ENCODE measurements at regions not wholly inside any gene's neighbourhood (a gene's known extent, or its start where the extent isn't known, plus 50 kb on each side); places are given as distances from the start of the nearest gene placed in this dataset.

GRCh38 chr5:125409234-125409860 lies 662.9 kb upstream of the ZNF608 start:
- no peak overlapping the region for H3K4me3 Mint-ChIP-seq
- CTCF ChIA-PET = interaction anchor here (1.0 kb wide), 1 partner anchor 661 kb away, joined by 3 read pairs; no protein-coding TSS in a partner anchor
- POLR2A ChIA-PET = interaction anchor here (0.6 to 1.3 kb wide), 2 partner anchors 660 to 1856 kb away, joined by 3 to 4 read pairs; no protein-coding TSS in a partner anchor
- ATAC-seq (ENCODE audit: low read depth) (no peak), DNase-seq (no peak)
- H3K36me3 Mint-ChIP-seq (ENCODE audit: low read depth) = no peaks in the 10 kb centered on the region
- no peaks in the 10 kb centered on the region for H3K27me3 Mint-ChIP-seq
- H3K27ac Mint-ChIP-seq = no peak overlapping the region
- TF ChIP-seq, protein P1, sequence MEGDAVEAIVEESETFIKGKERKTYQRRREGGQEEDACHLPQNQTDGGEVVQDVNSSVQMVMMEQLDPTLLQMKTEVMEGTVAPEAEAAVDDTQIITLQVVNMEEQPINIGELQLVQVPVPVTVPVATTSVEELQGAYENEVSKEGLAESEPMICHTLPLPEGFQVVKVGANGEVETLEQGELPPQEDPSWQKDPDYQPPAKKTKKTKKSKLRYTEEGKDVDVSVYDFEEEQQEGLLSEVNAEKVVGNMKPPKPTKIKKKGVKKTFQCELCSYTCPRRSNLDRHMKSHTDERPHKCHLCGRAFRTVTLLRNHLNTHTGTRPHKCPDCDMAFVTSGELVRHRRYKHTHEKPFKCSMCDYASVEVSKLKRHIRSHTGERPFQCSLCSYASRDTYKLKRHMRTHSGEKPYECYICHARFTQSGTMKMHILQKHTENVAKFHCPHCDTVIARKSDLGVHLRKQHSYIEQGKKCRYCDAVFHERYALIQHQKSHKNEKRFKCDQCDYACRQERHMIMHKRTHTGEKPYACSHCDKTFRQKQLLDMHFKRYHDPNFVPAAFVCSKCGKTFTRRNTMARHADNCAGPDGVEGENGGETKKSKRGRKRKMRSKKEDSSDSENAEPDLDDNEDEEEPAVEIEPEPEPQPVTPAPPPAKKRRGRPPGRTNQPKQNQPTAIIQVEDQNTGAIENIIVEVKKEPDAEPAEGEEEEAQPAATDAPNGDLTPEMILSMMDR (IDR thresholded peaks at IDR 0.05) = no peak
- intact Hi-C loops (cut with micrococcal nuclease) = loop anchor here (10.0 kb wide), 1 partner anchor 405 kb away; no protein-coding TSS in a partner anchor
- peaks cover 38% of the 10 kb centered on the region for H3K4me1 Mint-ChIP-seq
- peaks cover 2% of the 10 kb centered on the region for H3K9me3 Mint-ChIP-seq

DNA sequence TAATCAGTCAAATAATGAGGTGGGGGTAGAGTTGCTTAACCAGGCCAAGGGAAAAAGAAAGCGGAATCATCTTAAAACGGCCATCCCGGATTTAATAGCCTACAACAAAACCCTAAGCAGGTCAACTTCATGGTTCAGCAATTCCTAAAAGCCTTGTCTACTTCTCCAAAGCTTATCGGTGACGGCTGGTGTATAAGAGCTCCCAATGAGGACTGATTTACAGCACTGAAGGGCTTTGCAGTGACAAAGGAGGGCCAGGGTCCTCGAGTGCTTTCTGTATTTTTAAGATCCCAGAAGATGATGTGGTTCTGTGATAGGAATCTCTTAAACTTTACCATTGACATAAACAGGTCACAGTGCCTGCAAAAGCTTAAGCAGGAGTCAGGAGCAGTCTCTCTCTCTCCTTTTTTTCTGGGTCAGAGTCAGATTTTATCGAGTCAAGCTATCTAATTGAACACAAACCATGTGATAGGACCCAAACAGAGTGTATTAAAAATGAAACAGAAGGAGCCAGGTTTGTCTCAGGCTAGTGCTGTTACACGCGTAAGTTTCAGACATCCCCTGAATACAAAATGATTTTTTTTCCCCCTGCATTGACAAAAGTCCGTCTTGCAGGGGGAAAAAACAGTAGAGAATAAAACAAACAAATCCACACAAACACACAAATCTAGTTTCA lies 663.6 kb upstream of the ZNF608 start:
- Mint-ChIP-seq H3K4me1 (peaks cover 38% of the 10 kb centered on the region), H3K36me3 (ENCODE audit: low read depth) (no peaks in the 10 kb centered on the region), H3K27me3 (no peaks in the 10 kb centered on the region), H3K9me3 (peaks cover 2% of the 10 kb centered on the region), H3K27ac (no peak overlapping the region), H3K4me3 (no peak overlapping the region)
- TF ChIP-seq, protein P1 (IDR thresholded peaks at IDR 0.05) = no peak
- intact Hi-C loops (cut with micrococcal nuclease) = loop anchor here (5.0 to 10.0 kb wide), 3 partner anchors 405 to 885 kb away; no protein-coding TSS in a partner anchor
- DNase-seq (no peak), ATAC-seq (ENCODE audit: low read depth) (no peak)
- ChIA-PET POLR2A (interaction anchor here (0.6 kb wide), 1 partner anchor 405 kb away, joined by 12 read pairs; no protein-coding TSS in a partner anchor), CTCF (interaction anchor here (1.2 kb wide), 1 partner anchor 11 kb away, joined by 3 read pairs; no protein-coding TSS in a partner anchor)

GRCh38 chr5:125410537-125411070 lies 664.2 kb upstream of the ZNF608 start:
- H3K27me3 Mint-ChIP-seq = no peaks in the 10 kb centered on the region
- ATAC-seq (ENCODE audit: low read depth) (no peak), DNase-seq (no peak)
- H3K4me1 Mint-ChIP-seq = peaks cover 38% of the 10 kb centered on the region
- POLR2A ChIA-PET = interaction anchor here (0.6 to 0.7 kb wide), 2 partner anchors 405 to 703 kb away, joined by 5 to 12 read pairs; no protein-coding TSS in a partner anchor
- H3K9me3 Mint-ChIP-seq = peaks cover 2% of the 10 kb centered on the region
- TF ChIP-seq, protein P1 (IDR thresholded peaks at IDR 0.05) = no peak
- CTCF ChIA-PET = interaction anchor here (1.2 kb wide), 1 partner anchor 12 kb away, joined by 3 read pairs; no protein-coding TSS in a partner anchor
- H3K36me3 Mint-ChIP-seq (ENCODE audit: low read depth) = no peaks in the 10 kb centered on the region
- H3K4me3 Mint-ChIP-seq = no peak overlapping the region
- intact Hi-C loops (cut with micrococcal nuclease) = loop anchor here (5.0 to 10.0 kb wide), 2 partner anchors 763 to 886 kb away; no protein-coding TSS in a partner anchor
- H3K27ac Mint-ChIP-seq = no peak overlapping the region

GRCh38 chr5:125411071-125411743 lies 664.8 kb upstream of the ZNF608 start:
- POLR2A ChIA-PET = interaction anchor here (0.7 to 0.8 kb wide), 3 partner anchors 662 to 704 kb away, joined by 3 to 5 read pairs (median 4); no protein-coding TSS in a partner anchor
- TF ChIP-seq, protein P1 (IDR thresholded peaks at IDR 0.05) = no peak
- no peaks in the 10 kb centered on the region for H3K36me3 Mint-ChIP-seq (ENCODE audit: low read depth)
- intact Hi-C loops (cut with micrococcal nuclease) = loop anchor here (5.0 to 10.0 kb wide), 2 partner anchors 764 to 886 kb away; no protein-coding TSS in a partner anchor
- CTCF ChIA-PET = interaction anchor here (1.2 kb wide), 1 partner anchor 12 kb away, joined by 3 read pairs; no protein-coding TSS in a partner anchor
- DNase-seq (no peak), ATAC-seq (ENCODE audit: low read depth) (no peak)
- H3K9me3 Mint-ChIP-seq = no peaks in the 10 kb centered on the region
- H3K27me3 Mint-ChIP-seq = no peaks in the 10 kb centered on the region
- H3K4me3 Mint-ChIP-seq = no peak overlapping the region
- no peak overlapping the region for H3K27ac Mint-ChIP-seq
- H3K4me1 Mint-ChIP-seq = peaks cover 38% of the 10 kb centered on the region
